IPS-18c (cell line): ENCODE measurements at regions not wholly inside any gene's neighbourhood (a gene's known extent, or its start where the extent isn't known, plus 50 kb on each side); places are given as distances from the start of the nearest gene placed in this dataset.

Experiments used
- H3K4me3 ChIP-seq: 2 replicates; pipeline ENCODE4 v1.7.0; 2013; ENCODE audit warnings: low read depth, mild to moderate bottlenecking, low read length, moderate library complexity; ENCODE audit not compliant: insufficient read depth
- H3K9me3 ChIP-seq: one replicate; pipeline ENCODE4 v1.6.1; 2013; ENCODE audit warnings: mild to moderate bottlenecking, low read length, moderate library complexity; ENCODE audit not compliant: control insufficient read depth, insufficient read depth

GRCh38 chr15:26392956-26393355, 379.9 kb downstream of the GABRB3 start:
- H3K9me3 ChIP-seq, result no peaks in the 10 kb centered on the region
- H3K4me3 ChIP-seq, result no peak overlapping the region

DNA sequence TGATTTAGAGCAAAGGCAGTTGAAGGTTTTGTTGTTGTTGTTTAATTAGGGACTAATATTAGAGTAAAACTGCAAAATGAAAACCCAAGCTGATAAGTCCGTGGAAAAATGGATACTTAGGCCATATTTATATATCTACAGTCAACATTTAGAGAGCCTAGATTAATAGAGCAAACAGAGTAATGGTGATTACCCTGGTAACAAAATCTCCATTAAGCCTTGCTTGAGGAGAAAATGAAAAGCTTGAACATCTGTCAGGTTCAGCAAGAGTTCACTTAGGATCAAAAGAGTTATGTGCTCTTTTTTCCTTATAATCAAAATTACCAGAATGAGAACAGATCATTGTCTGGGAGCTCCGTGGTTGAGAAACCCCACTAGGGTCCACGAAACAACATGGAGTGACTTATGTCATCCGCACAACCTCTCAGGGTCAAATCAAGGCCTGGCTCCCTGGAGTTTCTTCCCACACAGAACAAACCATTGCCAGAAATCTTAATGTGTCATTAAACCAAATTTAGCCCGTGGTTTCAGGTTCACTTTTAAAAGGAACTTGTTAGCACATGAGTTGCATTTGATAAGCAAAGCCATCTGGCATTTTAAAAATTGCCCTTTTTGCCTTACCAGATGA, 381.2 kb downstream of the GABRB3 start:
- Histone ChIP-seq H3K9me3 (no peaks in the 10 kb centered on the region), H3K4me3 (no peak overlapping the region)

- Histone ChIP-seq H3K4me3 (no peak overlapping the region), H3K9me3 (no peaks in the 10 kb centered on the region)
Observed at GRCh38 chr15:26382444-26383072, 390.3 kb downstream of the GABRB3 start.

DNA sequence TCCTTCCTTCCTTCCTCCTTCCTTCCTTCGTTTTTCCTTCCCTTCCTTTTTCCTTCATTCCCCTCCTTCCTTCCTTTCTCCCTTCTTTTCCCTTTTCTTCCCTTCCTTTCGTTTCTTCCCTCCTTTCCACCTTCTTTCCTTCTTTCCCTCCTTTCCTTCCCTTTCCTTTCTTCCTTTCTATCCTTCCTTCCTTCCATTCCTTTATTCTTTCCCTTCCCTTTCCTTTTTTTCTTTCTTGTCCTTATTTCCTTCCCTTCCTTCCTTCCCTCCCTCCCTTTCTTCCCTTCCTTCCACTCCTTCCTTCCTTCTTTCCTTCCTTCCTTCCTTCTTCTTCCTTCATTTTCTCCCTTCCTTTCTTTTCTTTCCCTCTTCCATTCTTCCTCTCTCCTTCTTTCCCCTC, 394.6 kb downstream of the GABRB3 start:
- H3K4me3 ChIP-seq, result no peak overlapping the region
- H3K9me3 ChIP-seq, result no peaks in the 10 kb centered on the region

DNA sequence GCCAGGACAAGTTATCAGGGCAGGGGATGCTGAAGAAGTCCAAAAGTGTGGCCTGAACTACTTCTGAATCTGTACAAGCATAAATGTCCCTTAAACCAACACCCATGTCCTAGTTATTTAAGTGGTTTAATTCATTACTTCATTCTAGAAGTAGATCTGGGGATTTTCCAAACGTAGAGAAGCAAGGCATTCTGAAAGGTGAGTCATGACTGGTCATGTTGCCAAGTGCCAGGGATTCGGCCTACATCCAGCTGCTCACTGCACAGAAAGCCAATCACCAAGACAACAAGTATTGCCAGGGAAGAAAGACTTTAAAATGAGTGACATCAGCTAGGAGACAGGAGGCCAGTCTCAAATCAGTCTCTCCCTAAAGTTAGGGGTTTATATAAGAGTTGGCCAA, 396.6 kb downstream of the GABRB3 start:
- Histone ChIP-seq H3K9me3 (no peaks in the 10 kb centered on the region), H3K4me3 (no peak overlapping the region)

DNA sequence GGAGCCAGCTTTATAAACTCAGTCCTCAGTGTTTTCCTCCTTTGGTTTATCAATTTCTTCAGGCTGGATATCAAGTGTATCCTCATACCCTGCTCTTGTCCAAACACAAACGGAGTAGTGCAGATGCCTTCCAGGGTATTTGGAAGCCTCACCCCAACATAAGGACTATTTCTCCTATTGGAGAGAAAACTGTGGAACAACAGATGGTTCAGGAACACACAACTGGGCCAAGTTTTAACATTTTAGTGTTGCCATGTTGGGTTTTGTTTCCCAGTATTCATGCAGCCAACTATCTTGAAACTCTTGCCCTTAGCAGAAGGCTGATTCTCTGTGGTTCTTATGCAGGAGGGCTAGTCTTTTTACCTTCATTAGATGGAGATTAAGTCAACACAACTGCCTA, 398.1 kb downstream of the GABRB3 start:
- no peaks in the 10 kb centered on the region for H3K9me3 ChIP-seq
- no peak overlapping the region for H3K4me3 ChIP-seq

DNA sequence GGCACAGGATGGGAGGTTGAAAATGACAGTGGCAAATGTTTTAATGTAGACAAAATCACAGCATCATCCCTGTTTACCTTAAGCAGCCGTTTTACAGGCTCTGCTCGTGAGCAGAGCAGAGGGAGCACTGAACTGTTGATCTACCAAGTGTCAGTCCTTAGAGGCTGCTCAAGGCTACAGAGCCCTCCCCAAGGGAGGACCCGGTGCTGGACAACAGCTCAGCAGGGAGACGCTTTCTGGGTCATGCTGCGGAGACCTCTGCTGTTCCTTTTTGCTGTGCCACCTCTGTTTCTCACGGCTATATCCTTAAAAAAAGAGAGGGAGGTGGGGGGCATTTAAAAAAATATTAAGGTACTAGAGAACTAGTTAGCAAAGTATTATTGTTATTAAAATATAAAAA, 400.2 kb downstream of the GABRB3 start:
- Histone ChIP-seq H3K9me3 (no peaks in the 10 kb centered on the region), H3K4me3 (no peak overlapping the region)

DNA sequence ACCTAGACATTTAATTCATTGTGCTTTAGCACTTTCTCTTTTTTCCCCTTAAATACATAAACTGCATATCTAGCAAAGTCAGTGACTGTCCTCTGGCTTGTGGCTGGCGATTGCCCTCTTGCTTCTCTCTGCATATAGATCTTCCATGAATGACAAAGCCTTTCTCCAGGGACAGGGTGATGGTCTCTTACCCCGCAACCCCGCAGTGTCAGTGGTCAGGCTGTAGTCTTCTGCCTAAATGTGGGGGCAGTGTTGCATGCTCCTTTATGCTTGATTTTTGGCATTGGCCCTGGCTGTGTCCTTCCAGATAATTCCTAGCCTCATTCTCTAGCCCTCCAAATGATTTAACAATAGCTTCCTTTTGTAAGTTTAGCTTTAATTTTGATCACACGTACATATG, 407.8 kb downstream of the GABRB3 start:
- Histone ChIP-seq H3K4me3 (no peak overlapping the region), H3K9me3 (no peaks in the 10 kb centered on the region)

DNA sequence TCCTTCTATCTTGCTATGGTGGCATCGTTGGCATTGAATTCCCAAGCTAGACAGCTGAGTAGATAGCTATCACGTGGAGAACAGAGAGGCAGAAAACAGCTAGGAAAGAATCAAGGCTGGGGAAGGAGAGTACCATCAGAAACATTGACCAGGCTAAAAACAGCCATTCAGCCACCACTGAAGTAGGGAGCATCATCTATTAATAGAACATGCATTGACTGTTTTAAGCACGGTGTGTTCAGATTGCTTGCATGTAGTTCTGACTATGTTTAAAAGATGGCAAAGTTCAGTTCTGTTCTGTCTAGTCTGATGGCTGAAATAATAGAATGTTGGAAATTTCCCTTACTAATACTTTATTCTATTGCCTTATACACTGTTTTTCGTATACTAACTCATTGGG, 413.0 kb downstream of the GABRB3 start:
- no peaks in the 10 kb centered on the region for H3K9me3 ChIP-seq
- H3K4me3 ChIP-seq, result no peak overlapping the region

DNA sequence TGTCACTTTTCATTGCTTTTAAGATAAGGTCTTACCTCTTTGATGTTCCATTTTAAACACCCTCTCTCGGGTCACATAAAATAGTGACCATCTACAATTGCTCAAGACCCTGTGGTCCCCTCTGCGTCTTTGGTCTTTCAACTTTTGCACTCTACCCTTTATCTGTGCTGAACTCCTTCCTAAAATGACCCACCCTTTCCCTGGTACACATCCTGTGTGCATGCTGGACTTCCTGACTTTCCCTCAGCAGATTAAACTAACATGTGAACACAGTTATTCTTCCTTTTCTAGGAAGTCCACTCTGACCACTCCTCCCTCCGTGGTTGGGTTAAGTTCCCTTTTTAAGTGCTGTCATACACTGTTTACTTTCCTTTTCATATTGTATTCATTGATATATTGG, 414.2 kb downstream of the GABRB3 start:
- Histone ChIP-seq H3K9me3 (no peaks in the 10 kb centered on the region), H3K4me3 (no peak overlapping the region)

GRCh38 chr15:26357653-26358052, 415.2 kb downstream of the GABRB3 start:
- Histone ChIP-seq H3K4me3 (no peak overlapping the region), H3K9me3 (no peaks in the 10 kb centered on the region)

- Histone ChIP-seq H3K9me3 (no peaks in the 10 kb centered on the region), H3K4me3 (no peak overlapping the region)
Observed at GRCh38 chr15:26355472-26356074, 417.3 kb downstream of the GABRB3 start.

GRCh38 chr15:26352909-26353308, 420.0 kb downstream of the GABRB3 start:
- Histone ChIP-seq H3K4me3 (no peak overlapping the region), H3K9me3 (no peaks in the 10 kb centered on the region)

GRCh38 chr15:26352406-26352805, 420.5 kb downstream of the GABRB3 start:
- H3K9me3 ChIP-seq, result no peaks in the 10 kb centered on the region

GRCh38 chr15:26325495-26325894, 447.4 kb downstream of the GABRB3 start:
- Histone ChIP-seq H3K9me3 (no peaks in the 10 kb centered on the region), H3K4me3 (no peak overlapping the region)

More at GRCh38 chr15:26352406-26352805, 420.5 kb downstream of the GABRB3 start:
- H3K4me3 ChIP-seq, result no peak overlapping the region

DNA sequence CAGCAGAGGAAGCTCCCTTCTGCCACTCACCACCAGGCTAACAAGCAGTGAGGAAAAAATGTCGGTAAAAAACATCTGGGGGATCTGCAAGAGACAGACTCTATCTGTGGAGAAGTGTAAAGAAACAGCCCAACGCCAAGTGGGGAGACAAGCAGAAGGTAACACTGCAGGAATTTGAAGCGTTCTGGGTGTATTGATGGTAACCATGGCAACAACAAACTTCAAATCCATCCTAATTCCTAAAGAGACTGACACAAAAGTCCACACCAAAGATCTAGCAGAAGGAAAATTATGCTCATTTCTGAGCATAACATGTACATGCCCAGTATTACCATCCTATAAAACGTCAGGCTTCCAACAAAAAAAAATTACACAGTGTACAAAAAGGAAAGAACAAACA, 449.3 kb downstream of the GABRB3 start:
- H3K9me3 ChIP-seq, result no peaks in the 10 kb centered on the region
- H3K4me3 ChIP-seq, result no peak overlapping the region

- H3K9me3 ChIP-seq, result peaks cover 2% of the 10 kb centered on the region
Observed at GRCh38 chr15:26318689-26319088, 454.2 kb downstream of the GABRB3 start.

GRCh38 chr15:26314577-26314976, 451.4 kb upstream of the ATP10A start:
- peaks cover 7% of the 10 kb centered on the region for H3K9me3 ChIP-seq
- H3K4me3 ChIP-seq, result no peak overlapping the region

More at GRCh38 chr15:26318689-26319088, 454.2 kb downstream of the GABRB3 start:
- H3K4me3 ChIP-seq, result no peak overlapping the region
